ENCODE measurements at regions not wholly inside any gene's neighbourhood (a gene's known extent, or its start where the extent isn't known, plus 50 kb on each side); places are given as distances from the start of the nearest gene placed in this dataset.
A peak's percentile ranks its signal among the peaks of the same experiment; 100 is the strongest.

DNA sequence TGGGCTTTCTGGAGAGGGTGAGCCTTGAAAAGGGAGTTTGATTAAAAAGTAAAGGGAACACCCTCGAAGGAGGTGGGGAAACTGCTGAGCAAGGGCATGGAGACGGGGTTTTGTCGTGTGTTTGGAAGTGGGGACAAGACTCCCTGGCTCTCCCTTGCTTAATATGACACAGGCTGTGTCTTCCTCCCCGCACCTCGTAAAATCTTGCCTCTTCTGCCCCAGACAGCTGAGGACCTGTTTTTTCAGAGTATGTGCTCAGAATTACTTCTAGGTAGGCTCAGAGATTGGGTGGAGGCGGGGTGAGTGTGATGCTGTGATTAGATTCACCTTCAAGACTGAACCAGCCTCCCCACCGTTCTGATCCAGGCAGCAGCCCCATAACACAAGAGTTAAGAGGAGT lies 244.4 kb upstream of the TLE3 start:
- FAIRE-seq (no peak), DNase-seq (ENCODE audit: insufficient read length, low spot score) (no peak)

DNA sequence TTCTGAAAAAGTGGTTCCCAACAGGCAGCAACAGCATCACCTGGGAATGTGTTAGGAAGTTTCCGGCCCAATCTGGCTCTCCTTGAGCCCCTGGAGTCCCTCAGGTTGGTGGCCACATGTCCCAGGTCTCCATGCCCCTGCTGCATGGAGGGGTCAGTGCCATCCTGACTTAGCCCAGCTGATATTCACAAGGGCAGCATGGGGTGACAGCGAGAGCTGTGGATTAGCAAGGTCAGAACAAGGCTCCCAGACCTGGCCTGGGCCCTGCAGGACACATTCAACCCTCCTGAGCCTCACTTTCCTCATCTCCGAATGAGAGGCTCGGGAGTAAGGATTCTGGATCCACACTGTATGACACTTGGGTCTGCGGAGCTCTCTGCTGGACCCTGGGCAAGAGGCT lies 243.8 kb upstream of the TLE3 start:
- FAIRE-seq, result no peak
- no peak for DNase-seq (ENCODE audit: insufficient read length, low spot score)

DNA sequence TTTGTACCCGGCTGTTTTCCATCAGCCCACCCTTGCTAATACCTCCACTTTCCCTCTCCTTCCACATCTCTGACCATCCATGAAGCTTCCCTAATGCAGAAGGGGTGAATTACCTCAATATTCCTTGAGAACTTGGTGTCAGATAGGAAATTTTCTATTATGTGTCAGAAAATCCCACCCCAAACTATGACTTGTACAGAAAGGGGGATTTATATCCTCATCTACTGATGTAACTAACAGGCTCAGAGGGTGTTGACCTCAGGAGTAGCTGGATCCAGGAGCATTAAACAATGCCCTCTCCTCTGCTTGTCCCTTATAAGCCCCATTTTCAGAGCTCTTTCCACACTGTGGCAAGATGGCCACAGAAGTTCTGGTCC lies 242.8 kb upstream of the TLE3 start:
- no peak for DNase-seq (ENCODE audit: insufficient read length, low spot score)
- no peak for FAIRE-seq

DNA sequence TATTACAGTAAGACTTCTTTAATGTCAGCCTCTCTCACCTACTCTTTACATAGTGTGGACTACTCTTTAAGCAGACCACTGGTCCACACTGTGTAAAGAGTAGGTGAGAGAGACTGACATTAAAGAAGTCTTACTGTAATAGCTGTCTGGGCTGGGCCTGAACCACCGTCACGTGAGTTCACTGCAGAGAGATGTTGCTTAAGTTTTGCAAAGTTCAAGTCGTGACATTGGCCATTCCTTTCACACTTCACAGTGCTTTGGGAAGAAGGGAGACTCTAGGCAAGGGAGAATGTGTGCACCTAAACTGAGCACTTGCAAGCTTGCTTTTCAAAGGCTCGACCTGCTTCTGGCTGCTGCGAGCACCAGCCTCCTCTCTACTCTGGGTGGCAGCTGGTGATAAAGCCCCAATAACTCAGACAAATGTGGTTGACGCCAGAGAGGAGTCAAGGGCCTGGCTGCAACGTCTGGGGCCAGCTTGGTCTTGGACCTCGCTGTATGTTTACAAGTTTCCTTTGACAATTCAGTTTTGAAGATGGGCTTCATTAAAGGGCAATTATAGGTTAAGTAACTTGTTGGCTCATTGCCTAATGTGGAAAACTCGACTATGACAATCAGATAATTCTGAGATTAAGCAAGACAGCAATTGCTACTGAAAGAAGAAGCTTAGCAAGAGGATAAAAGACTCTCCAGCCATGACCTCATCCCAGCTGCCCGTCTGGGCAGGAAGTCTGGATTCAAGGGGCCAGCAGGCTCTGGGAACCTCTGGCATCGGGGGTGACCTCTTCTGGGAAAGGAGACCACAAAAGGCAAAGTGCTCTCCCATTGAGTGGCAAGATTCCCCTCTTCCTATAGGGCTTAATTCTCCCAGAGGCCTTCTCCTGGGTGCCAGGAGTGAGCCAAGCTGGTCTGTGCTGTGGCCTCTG lies 242.1 kb upstream of the TLE3 start:
- FAIRE-seq, result no peak
- no peak for DNase-seq (ENCODE audit: insufficient read length, low spot score)

DNA sequence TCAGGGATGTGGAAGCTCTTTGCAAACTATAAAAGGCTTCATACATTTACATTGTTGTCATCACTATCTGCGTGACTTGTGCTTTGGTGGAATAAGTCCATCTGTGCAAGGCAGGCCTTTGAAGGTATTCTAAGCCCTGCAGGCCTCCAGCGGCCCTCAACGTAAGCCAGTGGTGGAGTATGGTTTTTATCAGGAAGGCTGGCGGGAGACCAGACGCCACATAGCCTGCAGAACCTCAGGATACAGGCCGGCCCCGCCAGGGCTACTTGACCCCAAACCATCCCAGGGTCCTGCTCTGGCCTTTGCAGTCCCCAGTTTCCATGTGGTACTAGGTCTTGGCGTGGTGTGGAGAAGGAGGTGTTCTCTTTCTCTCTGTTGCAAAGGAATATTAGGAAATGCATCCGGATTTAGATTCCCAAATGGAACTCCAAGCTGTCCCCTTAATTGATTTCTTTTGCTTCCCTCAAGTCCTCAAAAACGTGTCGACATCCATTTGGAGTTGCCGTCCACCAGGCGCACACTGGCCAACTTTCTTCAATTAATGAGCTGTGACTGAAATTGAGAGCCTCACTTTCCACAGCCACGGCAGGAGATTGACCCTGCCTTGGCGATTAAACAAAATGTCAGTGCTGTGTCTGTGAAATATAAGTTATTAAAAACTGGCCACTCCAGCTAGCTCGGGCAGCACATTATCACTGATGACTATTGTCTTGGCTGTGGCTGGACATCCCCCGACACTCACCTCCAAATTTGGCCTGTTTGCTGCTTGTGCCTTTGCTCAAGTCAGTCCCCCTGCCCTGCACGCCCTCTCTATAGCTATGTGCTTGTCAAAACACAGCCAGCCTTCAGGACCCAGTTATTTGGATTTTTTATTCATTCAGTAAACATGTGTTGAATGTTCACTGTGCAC lies 239.8 kb upstream of the TLE3 start:
- DNase-seq (ENCODE audit: insufficient read length, low spot score) (no peak), FAIRE-seq (no peak)

DNA sequence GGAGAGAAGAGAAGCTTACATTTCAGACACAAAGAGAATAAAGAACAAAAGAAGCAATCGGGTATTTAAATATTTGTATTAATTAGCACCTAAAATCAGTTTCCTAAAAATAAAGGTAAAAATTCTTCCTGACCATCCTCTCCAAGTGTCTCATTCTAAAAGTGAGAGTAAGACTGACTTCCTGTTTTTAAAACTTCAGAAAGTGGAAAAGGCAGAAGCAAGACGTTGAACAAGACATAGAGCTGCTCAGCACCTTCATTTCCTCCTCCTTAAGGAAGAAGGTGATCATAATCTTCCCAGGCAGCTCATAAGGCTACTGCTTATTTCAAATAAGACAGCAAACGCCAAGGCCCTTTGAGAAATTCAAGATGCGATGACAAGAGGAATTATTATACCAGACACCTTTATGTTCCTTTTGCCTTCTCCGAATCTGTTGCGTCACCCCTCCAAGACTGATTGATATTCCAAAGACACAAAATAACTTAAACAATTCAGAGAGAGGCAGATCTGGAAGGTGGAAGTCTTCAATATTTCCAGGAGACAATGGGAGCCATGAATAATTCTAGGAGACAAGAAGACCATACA lies 238.8 kb upstream of the TLE3 start:
- no peak for FAIRE-seq
- DNase-seq (ENCODE audit: insufficient read length, low spot score), result no peak

DNA sequence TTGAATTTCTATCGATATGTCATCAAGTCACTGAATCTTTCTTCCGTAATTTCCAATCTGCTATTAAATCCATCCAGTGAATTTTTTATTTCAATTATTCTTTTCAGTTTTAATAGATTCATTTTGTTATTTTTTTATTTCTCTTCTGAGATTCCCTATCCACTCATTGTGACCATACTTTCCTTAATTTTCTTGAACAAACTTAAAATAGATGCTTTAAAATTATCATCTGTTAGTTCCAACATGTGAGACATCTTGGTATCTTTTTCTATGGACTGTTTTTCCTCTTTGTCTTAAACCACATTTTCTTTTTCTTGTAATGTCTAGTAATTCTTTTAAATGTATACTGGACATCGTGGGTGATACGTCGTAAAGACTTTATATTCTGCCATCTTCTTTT lies 236.6 kb upstream of the TLE3 start:
- FAIRE-seq (no peak), DNase-seq (ENCODE audit: insufficient read length, low spot score) (no peak)

DNA sequence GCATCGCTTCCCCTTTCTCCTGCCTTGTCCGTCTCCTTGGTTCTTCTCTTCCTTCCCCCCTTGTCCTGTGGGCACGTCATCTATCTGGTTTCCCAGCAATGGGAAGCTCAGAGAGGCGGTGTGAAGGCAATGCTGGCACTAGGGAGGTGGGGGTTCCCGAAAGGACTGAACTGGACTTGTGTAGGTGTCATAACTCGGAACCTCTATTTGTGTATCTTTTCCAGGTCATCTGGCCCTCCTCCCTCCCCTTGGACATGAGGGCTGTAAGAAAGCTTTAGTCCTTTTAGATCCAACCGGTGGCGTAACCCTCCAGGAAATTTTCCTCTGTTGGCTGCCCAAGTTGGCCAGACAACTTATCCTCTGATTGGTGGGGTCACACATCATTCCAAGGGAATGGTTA lies 231.5 kb upstream of the TLE3 start:
- FAIRE-seq (no peak), DNase-seq (ENCODE audit: insufficient read length, low spot score) (no peak)

DNA sequence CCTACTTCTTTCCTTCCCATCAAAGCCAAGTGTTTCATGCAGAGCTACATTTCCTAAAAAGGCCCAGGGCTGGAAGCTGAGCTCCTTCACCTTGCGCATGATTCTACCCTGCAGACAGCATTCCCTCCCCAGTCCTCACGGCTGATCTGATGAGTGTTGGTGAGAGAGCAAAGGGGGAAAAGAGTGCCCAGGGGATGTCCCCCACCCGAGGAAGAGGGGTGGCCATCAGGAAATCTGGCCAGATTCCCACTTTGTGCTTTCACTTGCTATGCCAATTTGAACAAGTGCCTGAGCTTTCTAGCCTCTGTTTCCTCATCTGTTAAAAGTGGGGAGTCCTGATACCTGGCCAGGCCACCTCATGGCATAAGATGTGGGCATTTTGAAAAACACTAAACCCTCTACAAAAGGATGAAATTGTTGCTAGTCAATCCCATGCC lies 231.0 kb upstream of the TLE3 start:
- FAIRE-seq (no peak), DNase-seq (ENCODE audit: insufficient read length, low spot score) (no peak)

DNA sequence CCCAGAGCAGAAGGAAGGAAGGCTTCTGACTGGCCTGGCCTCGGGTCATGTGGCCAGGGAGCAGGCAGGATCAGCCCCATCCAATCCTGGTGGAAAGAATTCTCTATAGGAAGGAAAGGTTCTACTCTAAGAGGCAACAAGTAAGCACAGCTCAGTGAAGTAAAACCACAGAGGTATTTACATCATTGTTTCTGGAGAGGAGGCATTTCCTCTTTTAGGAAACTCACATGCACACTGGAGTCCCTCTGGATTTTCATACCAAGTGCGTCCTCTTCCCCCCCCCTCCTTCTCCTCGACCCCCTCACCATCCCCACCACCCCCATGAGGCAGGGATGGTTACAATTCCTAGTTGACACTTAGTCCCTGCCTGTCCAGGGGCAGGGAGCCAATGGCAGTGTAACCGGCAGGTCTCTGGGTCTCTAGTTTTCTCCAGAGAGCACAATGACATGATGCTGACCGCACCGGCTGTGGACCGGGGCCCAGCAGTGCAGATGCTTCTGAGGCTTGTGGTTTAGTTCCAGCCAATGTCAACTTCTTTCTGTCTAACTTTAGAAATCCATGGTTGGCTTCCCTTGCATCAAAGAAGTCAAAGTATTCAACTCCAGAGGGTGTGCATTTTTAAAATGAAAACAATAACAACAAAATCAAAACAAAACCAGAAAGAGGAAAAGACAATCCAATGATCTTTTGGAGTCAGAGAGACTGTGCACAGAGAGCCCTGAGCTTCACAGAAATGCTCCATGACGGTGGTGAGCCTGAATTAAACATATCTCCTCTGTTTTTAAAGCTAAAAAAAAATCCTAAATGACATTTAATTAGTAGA lies 230.3 kb upstream of the TLE3 start:
- FAIRE-seq (no peak), DNase-seq (ENCODE audit: insufficient read length, low spot score) (peak; percentile 55)

DNA sequence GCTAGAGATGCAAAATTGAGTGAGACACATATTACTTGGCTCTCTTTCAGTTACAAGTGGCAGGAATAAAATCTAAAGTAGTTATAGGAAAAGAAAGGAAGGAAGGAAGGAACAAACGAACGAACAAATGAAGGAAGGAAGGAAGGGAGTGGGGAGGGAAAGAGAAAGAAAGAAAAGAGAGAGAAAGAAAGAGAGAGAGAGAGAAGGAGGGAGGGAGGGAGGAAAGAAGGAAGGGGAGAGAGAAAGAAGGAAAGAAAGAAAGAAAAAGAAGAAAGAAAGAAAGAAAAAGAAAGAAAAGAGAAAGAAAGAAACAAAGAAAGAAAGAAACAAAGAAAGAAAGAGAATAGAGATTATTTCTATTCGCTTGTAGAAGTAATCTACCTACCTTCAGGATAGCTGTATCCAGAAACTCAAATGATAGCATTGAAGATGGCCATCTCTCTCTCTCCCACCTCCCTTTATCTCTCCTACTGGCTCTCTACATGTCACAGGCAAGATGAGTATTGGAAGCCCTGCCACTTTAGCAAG lies 229.7 kb upstream of the TLE3 start:
- no peak for FAIRE-seq
- no peak for DNase-seq (ENCODE audit: insufficient read length, low spot score)

DNA sequence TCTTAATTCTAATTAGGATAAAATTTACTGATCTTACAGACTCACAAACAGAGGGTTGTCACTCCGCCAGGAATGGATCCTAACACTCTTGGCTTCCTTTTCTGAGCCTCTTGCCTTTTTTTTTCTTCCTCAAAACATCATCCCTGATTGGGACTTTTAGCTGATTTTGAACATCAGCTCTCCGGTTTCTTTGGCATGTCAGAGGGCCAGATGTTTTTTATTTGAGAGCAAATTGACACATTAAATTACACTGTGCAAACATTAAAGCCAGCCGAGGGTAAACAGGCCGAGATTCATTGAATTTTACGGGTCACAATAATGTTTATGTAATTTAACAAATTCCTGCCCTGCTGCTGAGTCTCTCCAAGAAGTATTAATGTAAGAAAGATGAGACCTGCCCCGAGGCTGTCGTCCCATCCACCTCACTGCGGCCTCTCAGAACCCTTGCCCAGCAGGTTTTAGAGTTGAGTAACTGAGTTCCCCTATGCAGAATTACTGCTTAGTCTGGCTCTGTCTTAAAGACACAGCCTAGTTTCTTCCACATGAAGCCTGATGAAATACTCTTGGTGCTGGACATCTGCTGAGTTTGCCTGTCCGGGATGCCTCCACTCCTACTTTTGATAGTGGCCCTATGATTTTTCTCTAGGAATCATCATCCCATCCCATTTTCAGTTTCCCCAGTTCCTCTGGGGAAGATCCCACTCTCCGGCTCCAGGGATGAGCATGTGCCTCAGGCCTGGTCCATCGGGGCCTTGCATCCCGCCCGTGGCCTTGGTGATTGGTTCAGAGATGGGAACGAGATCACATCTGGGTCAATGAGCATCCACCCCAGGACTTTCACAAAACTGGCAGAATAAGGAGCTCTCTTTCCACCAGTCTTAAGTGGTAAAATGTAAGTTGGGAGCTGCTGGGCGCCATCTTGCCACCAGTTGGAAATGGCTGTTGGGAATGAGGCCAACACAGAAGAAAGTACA lies 226.6 kb upstream of the TLE3 start:
- FAIRE-seq (no peak), DNase-seq (ENCODE audit: insufficient read length, low spot score) (peak; percentile 75)

DNA sequence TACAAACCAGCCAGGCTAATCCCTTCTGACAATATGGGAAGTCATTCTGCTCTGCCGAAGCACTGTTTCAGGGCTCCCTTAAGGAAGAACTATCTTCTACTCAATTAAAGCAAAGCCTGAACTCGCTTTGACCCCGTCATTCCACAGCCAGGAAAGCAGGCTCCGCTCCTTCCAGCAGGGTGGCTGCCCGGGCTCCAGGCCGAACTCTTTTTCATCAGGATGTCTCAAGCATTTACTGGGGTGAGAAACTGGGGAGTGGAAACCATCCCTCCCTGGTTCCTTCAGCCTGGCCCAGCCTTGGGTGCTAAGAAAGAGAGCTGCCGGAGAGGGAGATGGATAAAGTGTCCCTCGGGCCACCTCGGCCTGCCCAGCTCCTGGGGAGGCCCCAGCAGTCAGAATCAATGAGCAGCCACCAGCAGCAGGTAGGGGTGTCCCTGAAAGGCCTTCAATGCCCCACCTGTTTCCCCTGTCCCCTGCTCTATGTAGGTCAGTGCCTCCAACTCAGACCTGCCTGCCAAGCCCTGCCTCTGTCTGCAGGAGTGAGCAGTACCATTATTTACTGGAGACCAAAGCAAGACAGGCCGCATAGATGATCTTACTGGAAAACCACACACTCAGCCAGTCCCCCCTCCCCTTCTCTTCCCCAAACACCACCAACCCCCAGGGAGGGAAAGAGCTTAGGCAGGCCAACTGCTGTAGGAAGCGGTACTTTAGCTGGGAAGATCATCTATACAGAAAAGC lies 225.6 kb upstream of the TLE3 start:
- FAIRE-seq, result no peak
- no peak for DNase-seq (ENCODE audit: insufficient read length, low spot score)

DNA sequence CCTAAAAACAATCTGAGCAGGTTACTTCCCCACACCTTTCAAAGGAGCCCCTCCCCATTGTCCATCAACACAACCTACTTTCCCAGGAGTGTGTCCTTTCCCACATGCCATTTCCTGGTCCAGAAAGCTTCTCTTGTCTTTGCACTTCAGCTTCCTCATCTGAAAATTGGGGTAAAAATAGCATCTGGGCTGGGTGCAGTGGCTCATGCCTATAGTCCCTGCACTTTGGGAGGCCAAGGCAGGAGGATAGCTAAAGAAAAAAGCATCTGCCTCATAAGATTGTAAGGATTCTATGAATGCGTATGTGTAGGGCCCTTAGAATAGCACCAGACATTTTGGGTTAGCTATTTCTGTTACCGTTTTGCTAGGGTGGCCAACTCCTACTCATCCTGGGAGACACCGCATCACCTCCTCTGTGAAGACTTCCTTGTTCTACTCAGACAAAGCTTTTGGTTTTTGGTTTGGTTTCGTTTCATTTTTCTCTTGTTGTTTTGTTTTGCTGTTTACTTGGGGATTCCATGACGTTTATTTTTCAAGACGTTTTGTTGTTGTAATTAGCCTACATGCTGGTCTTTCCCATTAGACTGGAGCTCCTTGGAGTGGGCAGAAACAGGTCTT lies 224.4 kb upstream of the TLE3 start:
- no peak for DNase-seq (ENCODE audit: insufficient read length, low spot score)
- FAIRE-seq, result no peak

DNA sequence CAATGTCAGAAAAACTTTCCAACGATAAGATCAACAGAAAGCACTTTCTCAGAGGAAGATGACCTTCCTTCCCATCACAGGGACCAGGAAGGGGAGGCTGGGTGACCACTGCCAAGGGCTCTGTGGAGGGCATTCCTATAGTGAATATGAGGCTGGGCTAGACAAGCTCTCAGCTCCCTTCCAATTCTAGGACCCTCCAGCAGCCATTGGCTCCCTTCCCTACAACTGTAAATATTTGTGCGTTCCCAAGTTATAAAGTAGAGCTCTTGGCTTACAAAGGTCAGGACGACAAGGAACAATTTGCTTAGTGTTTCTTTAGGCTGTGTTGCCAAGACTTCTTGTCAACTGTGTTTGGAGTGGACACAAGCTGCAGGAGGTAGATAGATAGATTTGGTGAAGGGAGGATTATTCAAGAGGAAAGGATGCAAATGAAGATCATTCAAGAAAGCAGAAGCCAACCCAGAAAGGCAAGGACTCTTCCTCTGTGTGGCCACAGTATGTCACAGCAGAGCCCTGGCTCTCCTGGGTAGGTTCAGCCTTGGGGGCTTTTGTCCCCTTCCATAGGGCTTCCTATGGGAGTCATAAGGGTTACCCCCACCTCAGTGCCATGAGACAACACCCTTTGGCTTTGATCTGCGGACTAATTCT lies 223.6 kb upstream of the TLE3 start:
- no peak for FAIRE-seq

DNA sequence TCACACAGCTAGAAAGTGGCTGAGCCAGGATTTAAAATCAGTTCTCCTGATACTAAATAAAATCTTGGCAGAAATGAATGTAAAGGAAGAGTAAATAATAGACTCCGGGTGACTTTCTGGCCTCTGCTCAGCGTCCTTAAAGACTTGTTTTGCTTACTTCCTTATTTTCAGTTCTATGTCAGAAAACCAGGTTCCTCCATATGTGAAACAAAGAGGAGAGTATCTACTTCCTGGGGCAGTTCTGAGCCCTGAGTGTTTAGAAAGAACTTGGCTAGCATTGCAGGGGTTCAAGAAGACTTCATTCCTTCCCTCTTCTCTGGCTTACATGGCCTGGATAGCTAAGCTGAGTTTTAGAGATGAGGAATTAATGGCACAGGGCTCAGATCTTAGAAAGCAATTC lies 222.8 kb upstream of the TLE3 start:
- DNase-seq (ENCODE audit: insufficient read length, low spot score) (no peak), FAIRE-seq (no peak)

More for the DNA sequence above, 223.6 kb upstream of the TLE3 start:
- no peak for DNase-seq (ENCODE audit: insufficient read length, low spot score)

DNA sequence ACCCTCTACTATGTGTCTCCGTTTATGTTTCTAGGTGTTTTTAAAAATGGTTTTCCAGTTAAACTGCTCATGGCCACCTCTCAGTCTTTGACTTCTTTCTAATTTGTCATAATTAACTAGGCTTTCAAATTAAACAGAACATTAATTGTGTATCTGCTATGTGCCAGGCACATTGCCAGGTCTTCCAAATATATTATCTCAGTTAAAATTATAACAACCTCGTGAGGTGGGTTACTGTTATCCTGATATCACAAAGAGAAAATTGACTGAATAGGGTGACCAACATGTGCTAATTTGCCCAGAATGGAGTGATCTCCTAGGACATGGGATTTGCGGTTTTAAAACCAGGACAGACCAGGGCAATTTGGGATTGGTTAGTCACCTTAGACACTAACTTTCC lies 222.4 kb upstream of the TLE3 start:
- DNase-seq (ENCODE audit: insufficient read length, low spot score), result no peak
- no peak for FAIRE-seq
